Smooth muscle cell (in vitro differentiated cells): ENCODE measurements at regions not wholly inside any gene's neighbourhood (a gene's known extent, or its start where the extent isn't known, plus 50 kb on each side); places are given as distances from the start of the nearest gene placed in this dataset.

ENCODE experiments used
- DNase-seq: peaks from one replicate; lab custom pipeline; 2025; ENCODE audit not compliant: unreplicated experiment; lab: John Stamatoyannopoulos, UW
- H2AFZ ChIP-seq: fragments of 200-600 bp; sonication (generic); 2 replicates; pipeline ENCODE4 v1.6.0; 2016; ENCODE audit warnings: antibody characterized with exemption, low read depth, mild to moderate bottlenecking
- H3F3A ChIP-seq: fragments of 200-600 bp; sonication (generic); 2 replicates; pipeline ENCODE4 v1.6.0; 2017; ENCODE audit warnings: antibody characterized with exemption, low read depth
- H3K27ac ChIP-seq: fragments of 200-600 bp; sonication (generic); 2 replicates; pipeline ENCODE4 v1.5.1; 2016; ENCODE audit warnings: low read depth, mild to moderate bottlenecking
- H3K27me3 ChIP-seq: fragments of 200-600 bp; sonication (generic); 2 replicates; pipeline ENCODE4 v1.6.1; 2016; ENCODE audit warnings: low read depth, mild to moderate bottlenecking
- H3K36me3 ChIP-seq: fragments of 200-600 bp; sonication (generic); 2 replicates; pipeline ENCODE4 v1.5.1; 2016; ENCODE audit warnings: low read depth
- H3K4me1 ChIP-seq: fragments of 200-600 bp; sonication (generic); 2 replicates; pipeline ENCODE4 v1.5.1; 2016; ENCODE audit warnings: low read depth
- H3K4me2 ChIP-seq: fragments of 200-600 bp; sonication (generic); 2 replicates; pipeline ENCODE4 v1.6.0; 2016; ENCODE audit warnings: mild to moderate bottlenecking
- H3K4me3 ChIP-seq: fragments of 200-600 bp; sonication (generic); 2 replicates; pipeline ENCODE4 v1.5.1; 2016; ENCODE audit warnings: mild to moderate bottlenecking
- H3K79me2 ChIP-seq: fragments of 200-600 bp; sonication (generic); 2 replicates; pipeline ENCODE4 v1.6.0; 2016; ENCODE audit warnings: low read depth, mild to moderate bottlenecking
- H3K9ac ChIP-seq: fragments of 200-600 bp; sonication (generic); 2 replicates; pipeline ENCODE4 v1.6.0; 2016; ENCODE audit warnings: low read depth
- H3K9me3 ChIP-seq: fragments of 200-600 bp; sonication (generic); replicated peaks from 2 replicates; pipeline ENCODE4 v1.5.1; 2016; ENCODE audit warnings: low read depth
- H4K20me1 ChIP-seq: fragments of 200-600 bp; sonication (generic); 2 replicates; pipeline ENCODE4 v1.6.0; 2016; ENCODE audit warnings: low read depth
- CTCF ChIP-seq: fragments of 200-600 bp; sonication (generic); IDR thresholded peaks from 2 replicates; pipeline ENCODE4 v1.5.1; 2017; ENCODE audit warnings: borderline replicate concordance, mild to moderate bottlenecking, antibody characterized with exemption; ENCODE audit not compliant: insufficient read depth, poor library complexity, severe bottlenecking
- WGBS: methylation state at CpG from one replicate; pipeline ENCODE4 v1.1.7; 2016; ENCODE audit warnings: low lambda C conversion rate; 5-methylcytosine and 5-hydroxymethylcytosine counted together

- 42% methylated on average over 49 of the region's 66 CpGs for WGBS
- no peak overlapping the region for H2AFZ ChIP-seq
- no peak for DNase-seq
These were observed 104.6 kb upstream of the PWP1 start for GRCh38 chr12:107580750-107581618.

GRCh38 chr12:107581619-107582015 lies 104.0 kb upstream of the PWP1 start:
- no peaks in the 10 kb centered on the region for H3K79me2 ChIP-seq
- no peaks in the 10 kb centered on the region for H4K20me1 ChIP-seq
- H3K4me3 ChIP-seq, result peak overlapping the region; percentile 26
- no peaks in the 10 kb centered on the region for H3K36me3 ChIP-seq
- DNase-seq, result no peak
- 75% methylated on average over 12 of the region's 12 CpGs for WGBS
- no peaks in the 10 kb centered on the region for H3K9me3 ChIP-seq
- no peak overlapping the region for H2AFZ ChIP-seq
- TF ChIP-seq CTCF, result no peak
- H3K4me1 ChIP-seq, result no peaks in the 10 kb centered on the region
- H3F3A ChIP-seq, result no peaks in the 10 kb centered on the region
- no peak overlapping the region for H3K27ac ChIP-seq
- peak overlapping the region; percentile 81 for H3K4me2 ChIP-seq
- H3K27me3 ChIP-seq, result peaks cover 61% of the 10 kb centered on the region
- H3K9ac ChIP-seq, result no peak overlapping the region

More at GRCh38 chr12:107580750-107581618, 104.6 kb upstream of the PWP1 start:
- Histone ChIP-seq H3K4me2 (peak overlapping the region; percentile 81), H3K36me3 (no peaks in the 10 kb centered on the region), H3K27me3 (peaks cover 61% of the 10 kb centered on the region), H3K27ac (no peak overlapping the region), H3K9me3 (no peaks in the 10 kb centered on the region), H3K9ac (no peak overlapping the region), H3K4me1 (no peaks in the 10 kb centered on the region), H4K20me1 (no peaks in the 10 kb centered on the region), H3K4me3 (peak overlapping the region; percentile 26), H3K79me2 (no peaks in the 10 kb centered on the region), H3F3A (no peaks in the 10 kb centered on the region)
- no peak for TF ChIP-seq CTCF

DNA sequence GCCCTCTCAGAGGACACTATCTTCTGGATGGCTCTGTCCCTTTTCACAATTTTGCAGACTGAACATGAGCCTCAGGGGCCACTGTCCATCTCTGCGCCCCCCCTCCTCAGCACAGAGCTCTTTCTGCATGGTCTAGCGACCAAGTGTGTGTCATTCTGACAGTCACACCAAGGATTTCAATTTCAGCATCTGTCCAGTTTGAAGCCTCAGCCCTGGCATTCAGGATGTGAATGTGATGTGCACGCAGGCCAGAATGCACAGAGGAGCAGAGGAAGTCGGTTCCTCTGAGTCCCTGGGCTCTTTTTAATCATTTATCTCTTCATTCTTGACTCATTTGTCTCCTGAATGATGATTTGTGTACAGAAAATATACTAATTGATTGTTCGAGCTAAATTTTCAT lies 102.0 kb upstream of the PWP1 start:
- H3K27me3 ChIP-seq, result peaks cover 59% of the 10 kb centered on the region
- no peaks in the 10 kb centered on the region for H3K9me3 ChIP-seq
- H3F3A ChIP-seq, result no peaks in the 10 kb centered on the region
- no peak overlapping the region for H3K4me3 ChIP-seq
- no peaks in the 10 kb centered on the region for H4K20me1 ChIP-seq
- no peak overlapping the region for H2AFZ ChIP-seq
- no peak for DNase-seq
- H3K4me2 ChIP-seq, result no peak overlapping the region
- H3K4me1 ChIP-seq, result no peaks in the 10 kb centered on the region
- 91% methylated on average over 5 of the region's 5 CpGs for WGBS
- no peaks in the 10 kb centered on the region for H3K36me3 ChIP-seq
- no peak overlapping the region for H3K27ac ChIP-seq
- no peak for TF ChIP-seq CTCF
- no peaks in the 10 kb centered on the region for H3K79me2 ChIP-seq
- H3K9ac ChIP-seq, result no peak overlapping the region

GRCh38 chr12:107584563-107584962 lies 101.0 kb upstream of the PWP1 start:
- Histone ChIP-seq H3K27ac (no peak overlapping the region), H3K27me3 (peaks cover 49% of the 10 kb centered on the region), H2AFZ (no peak overlapping the region), H3K4me2 (no peak overlapping the region), H3K36me3 (no peaks in the 10 kb centered on the region), H3K79me2 (no peaks in the 10 kb centered on the region), H3K9me3 (no peaks in the 10 kb centered on the region), H4K20me1 (no peaks in the 10 kb centered on the region), H3K4me1 (no peaks in the 10 kb centered on the region), H3F3A (no peaks in the 10 kb centered on the region), H3K9ac (no peak overlapping the region), H3K4me3 (no peak overlapping the region)
- DNase-seq, result no peak
- WGBS, result 76% methylated on average over 2 of the region's 2 CpGs
- no peak for TF ChIP-seq CTCF
